Colonic mucosa (tissue), 4 donors: ENCODE measurements at regions not wholly inside any gene's neighbourhood (a gene's known extent, or its start where the extent isn't known, plus 50 kb on each side); places are given as distances from the start of the nearest gene placed in this dataset.

Experiments
- DNase-seq: peaks from one replicate; pipeline ENCODE4 v3.0.0-alpha.2; 2020
- H3K27ac ChIP-seq: fragments of 200-600 bp; one replicate; pipeline ENCODE4 v1.8.0; 2021
- H3K27me3 ChIP-seq: fragments of 200-600 bp; one replicate; pipeline ENCODE4 v1.8.0; 2021
- H3K36me3 ChIP-seq: fragments of 200-600 bp; one replicate; pipeline ENCODE4 v1.8.0; 2021
- H3K4me1 ChIP-seq: fragments of 200-600 bp; one replicate; pipeline ENCODE4 v1.8.0; 2021; ENCODE audit warnings: mild to moderate bottlenecking
- H3K4me3 ChIP-seq: fragments of 200-600 bp; one replicate; pipeline ENCODE4 v1.8.0; 2021
- H3K9ac ChIP-seq, 2 donors: one replicate each; pipeline ENCODE4 v1.7.0; 2013; ENCODE audit warnings: control low read depth in 2 of 2, low read depth in 2 of 2, low read length in 2 of 2
- H3K9me3 ChIP-seq: fragments of 200-600 bp; one replicate; pipeline ENCODE4 v1.8.0; 2021
- intact Hi-C: fragments of 100-400 bp; cut with DNase I; formaldehyde crosslinking; loops from one replicate; pipeline ENCODE4 v1.14.1; 2022
- TF ChIP-seq, protein P1 (sequence below): fragments of 200-600 bp; IDR thresholded peaks from one replicate; pipeline ENCODE4 v1.8.0; 2022; ENCODE audit warnings: antibody characterized with exemption, mild to moderate bottlenecking
- donor health status: healthy.
- donor health status: DM: no; HTN: no; CAD: no.
- donor health status: DM: no; HTN: no; CAD: no.

- no peak overlapping the region for H3K9ac ChIP-seq
- intact Hi-C loops = no loop called here
- H3K4me1 ChIP-seq = no peaks in the 10 kb centered on the region
- H3K9me3 ChIP-seq = no peaks in the 10 kb centered on the region
- H3K4me3 ChIP-seq = no peak overlapping the region
- H3K36me3 ChIP-seq = no peaks in the 10 kb centered on the region
- TF ChIP-seq, protein P1, sequence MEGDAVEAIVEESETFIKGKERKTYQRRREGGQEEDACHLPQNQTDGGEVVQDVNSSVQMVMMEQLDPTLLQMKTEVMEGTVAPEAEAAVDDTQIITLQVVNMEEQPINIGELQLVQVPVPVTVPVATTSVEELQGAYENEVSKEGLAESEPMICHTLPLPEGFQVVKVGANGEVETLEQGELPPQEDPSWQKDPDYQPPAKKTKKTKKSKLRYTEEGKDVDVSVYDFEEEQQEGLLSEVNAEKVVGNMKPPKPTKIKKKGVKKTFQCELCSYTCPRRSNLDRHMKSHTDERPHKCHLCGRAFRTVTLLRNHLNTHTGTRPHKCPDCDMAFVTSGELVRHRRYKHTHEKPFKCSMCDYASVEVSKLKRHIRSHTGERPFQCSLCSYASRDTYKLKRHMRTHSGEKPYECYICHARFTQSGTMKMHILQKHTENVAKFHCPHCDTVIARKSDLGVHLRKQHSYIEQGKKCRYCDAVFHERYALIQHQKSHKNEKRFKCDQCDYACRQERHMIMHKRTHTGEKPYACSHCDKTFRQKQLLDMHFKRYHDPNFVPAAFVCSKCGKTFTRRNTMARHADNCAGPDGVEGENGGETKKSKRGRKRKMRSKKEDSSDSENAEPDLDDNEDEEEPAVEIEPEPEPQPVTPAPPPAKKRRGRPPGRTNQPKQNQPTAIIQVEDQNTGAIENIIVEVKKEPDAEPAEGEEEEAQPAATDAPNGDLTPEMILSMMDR = no peak
- no peak for DNase-seq
- no peaks in the 10 kb centered on the region for H3K27me3 ChIP-seq
- no peak overlapping the region for H3K27ac ChIP-seq
These were observed 189.0 kb upstream of the FBXO33 start for GRCh38 chr14:39621223-39621622.

- Histone ChIP-seq H3K4me3 (no peak overlapping the region), H3K36me3 (no peaks in the 10 kb centered on the region), H3K9ac (no peak overlapping the region), H3K4me1 (no peaks in the 10 kb centered on the region), H3K27ac (no peak overlapping the region), H3K27me3 (no peaks in the 10 kb centered on the region), H3K9me3 (no peaks in the 10 kb centered on the region)
- intact Hi-C loops = no loop called here
- TF ChIP-seq, protein P1 = no peak
- DNase-seq = no peak
These were observed 185.3 kb upstream of the FBXO33 start for GRCh38 chr14:39617537-39617936.

DNA sequence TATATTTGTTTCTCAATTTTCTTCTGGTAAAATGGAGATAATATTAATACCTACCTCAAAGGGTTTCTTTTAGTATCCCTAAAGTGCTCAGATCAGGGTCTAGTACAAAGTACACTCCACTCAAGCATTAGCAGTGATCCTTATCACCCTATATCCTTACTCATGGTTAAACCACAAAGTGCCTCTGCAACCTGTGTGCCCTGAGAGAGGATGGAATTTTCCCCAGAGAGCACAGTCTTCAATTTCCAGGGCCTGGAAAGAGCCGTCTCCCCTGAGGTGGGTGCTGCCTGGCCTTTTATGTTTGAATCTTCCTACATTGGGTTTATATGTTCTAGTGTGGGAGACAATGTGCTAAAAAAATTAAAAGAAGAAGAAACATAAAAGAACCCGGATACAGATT is 183.1 kb upstream of the FBXO33 start:
- intact Hi-C loops = no loop called here
- no peaks in the 10 kb centered on the region for H3K4me1 ChIP-seq
- no peak overlapping the region for H3K9ac ChIP-seq
- H3K27ac ChIP-seq = no peak overlapping the region
- H3K36me3 ChIP-seq = no peaks in the 10 kb centered on the region
- H3K9me3 ChIP-seq = no peaks in the 10 kb centered on the region
- TF ChIP-seq, protein P1 = no peak
- no peaks in the 10 kb centered on the region for H3K27me3 ChIP-seq
- no peak for DNase-seq
- no peak overlapping the region for H3K4me3 ChIP-seq

GRCh38 chr14:39614297-39614923 is 182.2 kb upstream of the FBXO33 start:
- no peak for DNase-seq
- no peaks in the 10 kb centered on the region for H3K4me1 ChIP-seq
- no peak overlapping the region for H3K27ac ChIP-seq
- TF ChIP-seq, protein P1 = no peak
- intact Hi-C loops = no loop called here
- H3K4me3 ChIP-seq = no peak overlapping the region
- no peaks in the 10 kb centered on the region for H3K9me3 ChIP-seq
- H3K36me3 ChIP-seq = no peaks in the 10 kb centered on the region
- H3K9ac ChIP-seq = no peak overlapping the region
- no peaks in the 10 kb centered on the region for H3K27me3 ChIP-seq

DNA sequence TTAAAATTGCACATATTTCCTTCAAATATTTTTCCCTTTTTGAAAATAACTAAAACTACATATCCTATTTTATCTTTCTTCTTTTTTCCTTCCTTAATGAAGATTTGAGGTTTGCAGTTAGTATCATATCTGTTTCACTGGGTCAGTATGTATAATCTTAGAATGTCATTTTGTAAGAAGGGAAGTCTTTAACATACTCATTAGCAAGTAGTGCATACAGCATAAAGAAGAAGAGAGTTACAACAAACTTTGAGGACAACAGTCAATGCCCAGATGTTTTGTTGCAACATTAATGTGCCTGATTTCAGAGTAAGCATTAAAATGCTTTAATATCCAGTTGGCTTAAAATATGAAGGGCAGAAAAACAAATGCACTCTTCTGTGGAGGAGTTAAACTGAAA is 176.9 kb upstream of the FBXO33 start:
- TF ChIP-seq, protein P1 = no peak
- Histone ChIP-seq H3K4me3 (no peak overlapping the region), H3K9ac (no peak overlapping the region), H3K27ac (no peak overlapping the region), H3K9me3 (no peaks in the 10 kb centered on the region), H3K27me3 (no peaks in the 10 kb centered on the region), H3K4me1 (no peaks in the 10 kb centered on the region), H3K36me3 (no peaks in the 10 kb centered on the region)
- intact Hi-C loops = no loop called here
- no peak for DNase-seq
